Activated T-cell treated with anti-CD3 and anti-CD28 coated beads, Interleukin-2, amount 50 U/mL, for 72 hours (primary cell): ENCODE measurements at regions not wholly inside any gene's neighbourhood (a gene's known extent, or its start where the extent isn't known, plus 50 kb on each side); places are given as distances from the start of the nearest gene placed in this dataset.

Experiments used
- ATAC-seq, 2 donors: fragments of 150-1000 bp; cut with Tn5 transposase; replicated peaks in 1 of 2; 2 replicates each; pipeline ENCODE4 v1.10.0; 2021; ENCODE audit warnings: moderate library complexity in 2 of 2, mild to moderate bottlenecking in 1 of 2
- DNase-seq, 2 donors: peaks; one replicate each; pipeline ENCODE4 v3.0.0; 2021 to 2022; ENCODE audit warnings: mixed read lengths in 1 of 2
- H3K27ac Mint-ChIP-seq: one replicate; pipeline ENCODE4 v1.8.0; 2022; ENCODE audit warnings: mild to moderate bottlenecking, moderate library complexity, mixed read lengths
- H3K27me3 Mint-ChIP-seq: one replicate; pipeline ENCODE4 v1.8.0; 2022; ENCODE audit warnings: low read depth, mixed read lengths
- H3K36me3 Mint-ChIP-seq, 2 donors: one replicate each; pipeline ENCODE4 v1.8.0; 2022; ENCODE audit warnings: mixed read lengths in 2 of 2, mild to moderate bottlenecking in 1 of 2; ENCODE audit not compliant: insufficient read depth in 2 of 2
- H3K4me1 Mint-ChIP-seq: one replicate; pipeline ENCODE4 v1.8.0; 2022; ENCODE audit warnings: low read depth, mixed read lengths
- H3K4me3 Mint-ChIP-seq, 2 donors: one replicate each; pipeline ENCODE4 v1.8.0; 2022; ENCODE audit warnings: mild to moderate bottlenecking in 2 of 2, mixed read lengths in 2 of 2, moderate library complexity in 2 of 2
- H3K9me3 Mint-ChIP-seq, 2 donors: one replicate each; pipeline ENCODE4 v1.8.0; 2022; ENCODE audit warnings: mixed read lengths in 2 of 2

DNA sequence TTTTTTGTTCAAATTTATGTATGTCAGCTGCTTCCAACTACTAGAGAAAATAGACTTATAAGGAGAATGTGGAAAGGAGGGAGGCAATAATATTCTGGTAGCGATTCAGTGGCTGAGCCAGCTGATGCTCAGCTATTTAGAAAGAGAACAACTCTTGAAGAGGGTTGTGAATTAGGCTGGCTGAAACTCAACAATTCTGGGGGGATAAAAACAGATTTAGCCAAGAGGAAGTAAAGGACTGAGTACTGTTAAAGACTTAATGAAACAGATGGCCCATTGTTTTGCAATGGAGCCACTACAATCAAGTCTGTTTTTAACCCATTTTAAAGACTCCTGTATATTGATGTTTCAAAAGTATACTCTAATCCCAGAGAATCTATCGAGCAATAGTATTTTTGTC, 1058.9 kb downstream of the C4orf33 start:
- Mint-ChIP-seq H3K4me3 (no peak overlapping the region), H3K27ac (no peak overlapping the region), H3K4me1 (no peaks in the 10 kb centered on the region), H3K9me3 (peaks cover 5 to 11% of the 10 kb centered on the region in 2 donors), H3K36me3 (no peaks in the 10 kb centered on the region), H3K27me3 (no peaks in the 10 kb centered on the region)
- ATAC-seq: no peak
- no peak for DNase-seq

DNA sequence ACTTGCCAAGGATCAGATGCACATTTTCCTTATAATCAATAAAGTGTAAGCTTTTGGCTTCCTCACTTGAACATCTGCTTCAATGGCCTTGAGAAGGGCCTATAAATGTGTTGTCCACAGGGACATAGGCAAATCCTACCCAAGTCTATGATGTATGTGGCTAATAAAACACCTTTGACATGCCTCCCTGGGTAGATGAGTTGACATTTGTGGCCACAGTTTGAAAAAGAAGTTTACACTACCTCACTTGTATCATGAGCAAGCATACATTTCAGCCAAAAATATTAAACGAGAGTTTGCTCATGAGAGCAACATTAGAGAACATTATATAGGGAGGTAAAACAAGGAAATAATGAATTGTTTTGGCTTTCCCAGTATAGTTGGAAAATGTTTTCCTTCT, 1067.7 kb downstream of the C4orf33 start:
- no peaks in the 10 kb centered on the region for H3K4me1 Mint-ChIP-seq
- no peak for ATAC-seq
- H3K36me3 Mint-ChIP-seq: no peaks in the 10 kb centered on the region
- no peak overlapping the region for H3K4me3 Mint-ChIP-seq
- H3K27ac Mint-ChIP-seq: no peak overlapping the region
- H3K9me3 Mint-ChIP-seq: peaks cover 4 to 8% of the 10 kb centered on the region in 2 donors
- no peaks in the 10 kb centered on the region for H3K27me3 Mint-ChIP-seq
- no peak for DNase-seq

DNA sequence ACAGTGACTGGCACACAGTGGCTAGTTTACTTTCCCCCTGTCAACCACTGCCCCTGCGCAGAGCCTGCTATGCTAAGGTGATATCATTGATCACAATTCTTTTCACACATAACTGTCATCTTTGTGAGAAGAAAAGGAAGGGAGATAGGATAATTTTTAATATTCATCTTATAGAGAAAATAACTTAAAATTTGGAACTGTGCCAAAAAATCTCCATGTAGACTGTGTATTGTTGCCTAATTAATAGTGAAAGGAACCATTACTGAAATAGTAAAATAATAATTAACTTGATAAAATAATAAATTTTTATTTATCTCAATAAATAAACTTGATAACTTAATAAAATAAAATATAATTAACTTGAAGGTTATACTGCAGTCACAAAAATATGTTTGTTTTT, 1069.4 kb downstream of the C4orf33 start:
- no peaks in the 10 kb centered on the region for H3K36me3 Mint-ChIP-seq
- no peak overlapping the region for H3K27ac Mint-ChIP-seq
- ATAC-seq (no peak), DNase-seq (no peak)
- H3K9me3 Mint-ChIP-seq: peaks cover 6 to 8% of the 10 kb centered on the region in 2 donors
- H3K27me3 Mint-ChIP-seq: no peaks in the 10 kb centered on the region
- H3K4me3 Mint-ChIP-seq: no peak overlapping the region
- H3K4me1 Mint-ChIP-seq: no peaks in the 10 kb centered on the region

DNA sequence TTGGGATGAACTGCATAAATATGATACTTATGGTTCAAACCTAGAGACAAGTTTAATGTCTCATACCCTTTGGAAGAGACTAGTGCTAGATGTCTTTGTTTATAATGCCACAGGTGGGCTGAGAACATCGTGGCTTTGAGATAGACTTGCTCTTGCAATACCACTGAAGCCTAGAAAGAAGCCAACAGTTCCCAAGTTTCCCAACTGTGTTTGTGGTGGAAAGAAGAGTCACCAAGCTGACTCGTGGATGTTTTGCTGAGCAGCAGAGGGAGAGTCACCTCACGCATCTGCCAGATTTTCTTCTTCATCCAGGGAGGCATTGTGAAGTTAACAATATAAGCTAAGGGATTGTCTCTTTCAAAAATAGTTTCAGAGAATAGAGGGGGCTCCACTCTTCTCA, 1076.2 kb downstream of the C4orf33 start:
- no peaks in the 10 kb centered on the region for H3K4me1 Mint-ChIP-seq
- peaks cover 0 to 8% of the 10 kb centered on the region in 2 donors for H3K9me3 Mint-ChIP-seq
- DNase-seq (no peak), ATAC-seq (no peak)
- no peaks in the 10 kb centered on the region for H3K36me3 Mint-ChIP-seq
- no peaks in the 10 kb centered on the region for H3K27me3 Mint-ChIP-seq
- no peak overlapping the region for H3K4me3 Mint-ChIP-seq
- H3K27ac Mint-ChIP-seq: no peak overlapping the region

DNA sequence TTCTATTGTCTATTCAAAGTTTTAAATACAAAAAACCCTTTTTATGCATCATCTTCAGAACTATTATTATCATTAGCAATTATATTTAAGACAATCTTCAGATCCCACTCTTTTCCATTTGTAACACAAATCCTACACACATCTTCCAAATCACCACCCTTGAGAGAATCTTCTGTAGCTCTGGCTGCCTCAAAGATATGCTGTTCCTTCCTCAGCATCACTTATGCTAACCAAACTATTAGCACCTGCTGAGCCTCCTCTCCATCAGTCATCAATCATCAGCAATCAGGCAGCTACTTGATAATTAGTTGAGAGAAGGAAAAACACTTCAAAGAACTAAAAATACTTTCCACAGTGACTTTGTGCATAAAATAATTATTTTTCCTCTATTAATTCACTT, 1082.2 kb downstream of the C4orf33 start:
- Mint-ChIP-seq H3K4me3 (no peak overlapping the region), H3K27ac (no peak overlapping the region), H3K4me1 (no peaks in the 10 kb centered on the region), H3K9me3 (peaks cover 3 to 5% of the 10 kb centered on the region in 2 donors), H3K27me3 (no peaks in the 10 kb centered on the region), H3K36me3 (no peaks in the 10 kb centered on the region)
- ATAC-seq: no peak
- DNase-seq: no peak

DNA sequence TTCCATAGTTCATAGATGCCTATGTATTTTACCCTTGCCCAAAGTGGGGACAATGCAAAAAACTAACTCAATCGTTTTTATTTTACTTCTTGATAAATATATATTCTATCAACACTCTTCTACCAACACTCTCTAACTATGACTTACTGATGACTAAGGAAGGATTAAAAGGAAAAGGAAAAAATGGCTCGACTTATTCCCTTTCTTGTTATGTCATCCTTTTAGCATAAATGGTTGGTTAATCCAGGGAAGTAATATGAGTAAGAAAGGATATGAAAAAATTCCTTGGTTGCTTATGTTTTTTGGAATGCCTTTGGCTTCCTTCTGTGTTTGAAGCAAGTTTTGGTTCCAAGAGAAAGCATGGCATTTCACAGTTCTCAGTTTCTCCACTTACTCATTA, 1087.1 kb downstream of the C4orf33 start:
- no peaks in the 10 kb centered on the region for H3K4me1 Mint-ChIP-seq
- no peak overlapping the region for H3K4me3 Mint-ChIP-seq
- ATAC-seq (no peak), DNase-seq (no peak)
- H3K36me3 Mint-ChIP-seq: no peaks in the 10 kb centered on the region
- H3K27me3 Mint-ChIP-seq: no peaks in the 10 kb centered on the region
- no peak overlapping the region for H3K27ac Mint-ChIP-seq
- peaks cover 0 to 5% of the 10 kb centered on the region in 2 donors for H3K9me3 Mint-ChIP-seq

GRCh38 chr4:130183766-130184165, 1087.8 kb downstream of the C4orf33 start:
- peaks cover 0 to 5% of the 10 kb centered on the region in 2 donors for H3K9me3 Mint-ChIP-seq
- no peaks in the 10 kb centered on the region for H3K27me3 Mint-ChIP-seq
- H3K4me3 Mint-ChIP-seq: no peak overlapping the region
- H3K4me1 Mint-ChIP-seq: no peaks in the 10 kb centered on the region
- no peaks in the 10 kb centered on the region for H3K36me3 Mint-ChIP-seq
- H3K27ac Mint-ChIP-seq: no peak overlapping the region
- no peak for ATAC-seq
- no peak for DNase-seq

- DNase-seq (no peak), ATAC-seq (no peak)
- Mint-ChIP-seq H3K4me1 (no peaks in the 10 kb centered on the region), H3K4me3 (no peak overlapping the region), H3K9me3 (peaks cover 2 to 7% of the 10 kb centered on the region in 2 donors), H3K27me3 (no peaks in the 10 kb centered on the region), H3K27ac (no peak overlapping the region), H3K36me3 (no peaks in the 10 kb centered on the region)
These were observed 1089.2 kb downstream of the C4orf33 start for GRCh38 chr4:130185123-130185522.

DNA sequence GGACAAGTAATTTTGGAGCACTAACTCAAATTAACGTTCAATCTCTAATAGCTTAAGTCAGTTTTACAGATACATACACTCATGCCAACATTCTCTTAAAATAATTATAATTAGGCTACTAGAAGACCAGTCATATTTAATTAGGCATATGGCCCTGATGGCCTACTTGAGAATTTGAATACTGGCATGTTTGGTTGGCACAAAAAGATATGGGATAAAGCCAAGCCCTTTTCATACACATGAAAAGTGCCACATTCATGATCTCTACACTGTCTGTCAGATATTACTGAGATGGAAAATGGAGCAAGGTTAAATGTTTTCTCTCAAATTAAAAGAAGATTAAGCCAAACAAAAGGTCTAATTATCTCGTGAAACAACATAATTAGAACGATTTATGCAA, 1091.0 kb downstream of the C4orf33 start:
- DNase-seq: no peak
- Mint-ChIP-seq H3K4me3 (no peak overlapping the region), H3K27me3 (no peaks in the 10 kb centered on the region), H3K36me3 (no peaks in the 10 kb centered on the region), H3K27ac (no peak overlapping the region), H3K9me3 (peaks cover 2 to 6% of the 10 kb centered on the region in 2 donors), H3K4me1 (no peaks in the 10 kb centered on the region)
- ATAC-seq: no peak

DNA sequence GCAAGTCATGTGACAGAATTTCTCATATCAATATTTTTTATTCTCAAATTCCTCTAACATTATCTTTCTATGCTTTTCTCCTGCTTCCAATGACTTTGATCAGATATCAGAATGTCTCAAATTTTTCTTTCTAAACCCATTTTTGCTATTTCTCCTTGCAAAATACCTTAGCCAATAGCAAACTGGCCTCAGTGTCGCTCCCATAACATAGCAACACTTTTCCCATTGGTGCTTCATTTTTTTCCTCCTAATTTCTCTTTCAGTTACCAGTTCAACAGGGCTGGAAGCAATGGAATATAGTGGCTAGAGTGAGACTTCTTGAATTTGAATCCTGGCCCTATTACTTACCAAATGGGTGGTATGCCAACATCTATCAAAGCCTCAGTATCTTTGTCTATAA, 1091.6 kb downstream of the C4orf33 start:
- Mint-ChIP-seq H3K27ac (no peak overlapping the region), H3K4me1 (no peaks in the 10 kb centered on the region), H3K4me3 (no peak overlapping the region), H3K9me3 (peaks cover 6 to 9% of the 10 kb centered on the region in 2 donors), H3K36me3 (no peaks in the 10 kb centered on the region), H3K27me3 (no peaks in the 10 kb centered on the region)
- DNase-seq (no peak), ATAC-seq (no peak)

DNA sequence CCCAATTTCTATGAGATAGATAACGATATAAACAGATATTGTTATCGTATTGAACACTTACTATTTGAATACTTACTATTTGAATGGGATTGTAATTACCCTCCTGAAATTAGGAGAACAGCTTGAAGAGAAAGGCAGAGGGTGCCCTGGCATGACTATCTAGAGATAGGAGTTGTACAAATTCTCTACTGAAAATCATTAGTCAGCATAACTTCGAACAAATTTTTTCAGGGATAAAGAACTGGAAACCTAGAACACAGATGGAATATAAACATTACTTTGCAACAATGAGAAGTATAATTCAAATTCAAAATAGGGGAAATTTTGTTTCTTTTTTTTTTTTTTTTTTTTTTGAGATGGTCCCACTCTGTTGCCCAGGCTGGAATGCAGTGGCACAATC, 1096.8 kb downstream of the C4orf33 start:
- Mint-ChIP-seq H3K36me3 (no peaks in the 10 kb centered on the region), H3K27me3 (no peaks in the 10 kb centered on the region), H3K9me3 (peaks cover 6 to 8% of the 10 kb centered on the region in 2 donors), H3K27ac (no peak overlapping the region), H3K4me3 (no peak overlapping the region), H3K4me1 (no peaks in the 10 kb centered on the region)
- ATAC-seq: no peak
- DNase-seq: no peak

GRCh38 chr4:130197946-130198345, 1102.0 kb downstream of the C4orf33 start:
- Mint-ChIP-seq H3K27ac (no peak overlapping the region), H3K27me3 (no peaks in the 10 kb centered on the region)

GRCh38 chr4:130203571-130203970, 1107.6 kb downstream of the C4orf33 start:
- peaks cover 1 to 8% of the 10 kb centered on the region in 2 donors for H3K9me3 Mint-ChIP-seq
- no peak overlapping the region for H3K27ac Mint-ChIP-seq

More at GRCh38 chr4:130197946-130198345, 1102.0 kb downstream of the C4orf33 start:
- DNase-seq: no peak
- Mint-ChIP-seq H3K9me3 (peaks cover 1 to 6% of the 10 kb centered on the region in 2 donors), H3K4me1 (no peaks in the 10 kb centered on the region), H3K36me3 (peaks cover 2 to 3% of the 10 kb centered on the region in 2 donors), H3K4me3 (no peak overlapping the region)
- no peak for ATAC-seq

GRCh38 chr4:130210864-130211263, 1114.9 kb downstream of the C4orf33 start:
- H3K27ac Mint-ChIP-seq: no peak overlapping the region
- H3K36me3 Mint-ChIP-seq: no peaks in the 10 kb centered on the region
- ATAC-seq (no peak), DNase-seq (no peak)
- H3K27me3 Mint-ChIP-seq: no peaks in the 10 kb centered on the region
- H3K4me1 Mint-ChIP-seq: no peaks in the 10 kb centered on the region
- no peak overlapping the region for H3K4me3 Mint-ChIP-seq
- peaks cover 0 to 2% of the 10 kb centered on the region in 2 donors for H3K9me3 Mint-ChIP-seq

More at GRCh38 chr4:130203571-130203970, 1107.6 kb downstream of the C4orf33 start:
- Mint-ChIP-seq H3K27me3 (no peaks in the 10 kb centered on the region), H3K36me3 (peaks cover 2 to 3% of the 10 kb centered on the region in 2 donors), H3K4me3 (no peak overlapping the region), H3K4me1 (no peaks in the 10 kb centered on the region)
- no peak for ATAC-seq
- no peak for DNase-seq
